ENCODE measurements at regions not wholly inside any gene's neighbourhood (a gene's known extent, or its start where the extent isn't known, plus 50 kb on each side); places are given as distances from the start of the nearest gene placed in this dataset.

DNA sequence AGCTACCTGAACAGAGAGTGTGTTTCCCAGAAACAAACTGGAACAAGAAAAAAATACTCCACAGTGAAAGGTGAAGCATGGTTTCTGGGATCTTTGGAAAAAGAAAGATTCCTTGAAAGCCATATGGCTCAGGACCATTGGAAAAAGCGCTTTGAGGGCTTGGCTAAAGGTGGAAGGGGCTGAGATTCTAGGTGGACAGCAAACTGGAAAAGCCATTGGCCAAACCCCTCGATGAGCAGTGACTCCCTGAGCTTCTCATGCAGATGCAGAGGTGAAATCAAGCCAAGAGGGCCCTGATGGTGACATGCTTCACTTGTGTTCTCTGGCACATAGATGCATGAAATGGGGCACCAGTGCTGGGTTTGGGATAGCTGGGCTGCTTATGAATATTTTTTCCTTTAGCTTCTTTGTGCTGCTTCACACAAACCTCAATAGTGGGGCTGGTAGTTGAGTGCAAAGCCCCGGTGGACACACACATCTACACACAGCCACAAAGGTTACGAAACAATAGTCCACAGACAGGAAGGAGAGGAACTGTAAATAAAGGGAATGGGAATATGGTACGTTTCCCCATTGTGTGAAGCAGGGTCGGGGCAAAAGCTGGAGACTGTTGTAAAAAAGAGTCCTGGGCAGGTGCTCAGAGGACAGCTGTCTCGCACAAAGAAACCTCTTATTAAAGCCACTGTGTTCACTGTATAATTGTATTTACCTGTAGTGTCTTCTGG lies 117.8 kb downstream of the FOXA2 start:
- no peak for DNase-seq (ENCODE audit: low read depth)

DNA sequence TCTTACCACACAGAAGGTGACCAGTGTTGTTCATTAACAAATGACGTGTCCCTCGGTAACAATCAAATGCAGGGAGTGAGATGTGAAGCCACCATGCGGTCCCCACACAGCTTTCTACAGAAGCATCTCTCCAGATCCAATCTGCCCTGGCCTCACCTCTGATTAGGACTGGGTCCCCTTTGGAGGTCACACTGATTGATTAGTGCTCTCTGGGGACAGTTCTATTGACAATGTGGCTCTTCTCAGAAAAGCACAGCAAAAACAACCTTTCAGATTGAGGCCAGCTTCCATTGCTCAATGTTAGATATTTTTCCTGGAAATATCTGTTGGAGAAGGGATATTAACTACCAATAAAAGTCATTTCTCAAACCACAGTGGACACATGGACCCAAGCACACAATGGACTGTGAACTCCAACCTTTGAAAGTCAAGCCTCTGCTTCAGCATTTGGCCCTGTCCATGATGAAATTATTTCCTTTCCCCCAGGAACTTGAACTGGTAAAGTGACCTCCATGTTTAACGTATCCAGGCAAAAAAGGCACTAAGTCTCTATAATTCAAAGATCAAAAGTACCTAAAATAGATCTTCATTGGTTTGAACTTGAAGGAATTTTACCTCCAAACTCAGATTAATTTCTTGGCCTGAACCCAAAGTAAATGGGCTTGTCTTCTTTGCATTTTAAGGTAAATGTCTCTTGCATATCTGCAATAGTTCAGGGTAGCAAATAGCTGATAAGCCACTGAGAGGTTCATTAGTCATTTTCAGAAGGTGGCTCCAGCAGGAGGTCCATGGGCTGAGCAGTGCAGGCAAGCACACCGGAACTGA lies 118.5 kb downstream of the FOXA2 start:
- DNase-seq (ENCODE audit: low read depth) = no peak

DNA sequence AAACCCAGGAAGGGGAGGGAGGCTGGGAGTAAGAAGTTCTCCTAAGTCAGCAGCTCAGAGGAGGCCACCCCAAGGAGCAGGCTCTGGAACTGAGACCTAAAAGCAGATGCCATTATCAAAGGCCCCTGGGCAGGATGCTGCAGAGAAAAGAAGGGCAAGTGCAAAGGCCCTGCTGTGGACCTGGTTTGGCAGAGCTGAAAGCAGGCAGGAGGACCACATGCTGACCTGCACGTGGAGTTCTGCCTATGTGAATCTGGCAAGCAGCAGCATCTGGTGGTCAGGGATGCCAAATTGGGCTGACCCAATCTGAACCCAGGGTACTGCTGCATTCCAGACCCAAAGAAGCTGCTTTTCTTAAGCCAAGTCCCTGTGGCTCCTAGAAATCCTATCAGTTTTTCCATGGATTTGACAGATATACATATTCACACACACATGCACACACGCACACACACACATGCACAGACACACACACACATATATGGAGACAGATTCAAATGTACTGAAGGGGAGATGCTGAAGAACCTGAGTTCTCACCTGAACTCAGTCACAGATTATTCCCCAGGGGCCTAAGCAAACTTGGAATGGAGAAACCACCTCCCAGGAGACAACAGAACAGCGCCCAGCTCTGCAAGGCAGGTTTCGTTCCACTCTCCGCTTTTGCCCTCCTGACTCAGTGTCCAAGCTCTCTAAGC lies 119.9 kb downstream of the FOXA2 start:
- no peak for DNase-seq (ENCODE audit: low read depth)

DNA sequence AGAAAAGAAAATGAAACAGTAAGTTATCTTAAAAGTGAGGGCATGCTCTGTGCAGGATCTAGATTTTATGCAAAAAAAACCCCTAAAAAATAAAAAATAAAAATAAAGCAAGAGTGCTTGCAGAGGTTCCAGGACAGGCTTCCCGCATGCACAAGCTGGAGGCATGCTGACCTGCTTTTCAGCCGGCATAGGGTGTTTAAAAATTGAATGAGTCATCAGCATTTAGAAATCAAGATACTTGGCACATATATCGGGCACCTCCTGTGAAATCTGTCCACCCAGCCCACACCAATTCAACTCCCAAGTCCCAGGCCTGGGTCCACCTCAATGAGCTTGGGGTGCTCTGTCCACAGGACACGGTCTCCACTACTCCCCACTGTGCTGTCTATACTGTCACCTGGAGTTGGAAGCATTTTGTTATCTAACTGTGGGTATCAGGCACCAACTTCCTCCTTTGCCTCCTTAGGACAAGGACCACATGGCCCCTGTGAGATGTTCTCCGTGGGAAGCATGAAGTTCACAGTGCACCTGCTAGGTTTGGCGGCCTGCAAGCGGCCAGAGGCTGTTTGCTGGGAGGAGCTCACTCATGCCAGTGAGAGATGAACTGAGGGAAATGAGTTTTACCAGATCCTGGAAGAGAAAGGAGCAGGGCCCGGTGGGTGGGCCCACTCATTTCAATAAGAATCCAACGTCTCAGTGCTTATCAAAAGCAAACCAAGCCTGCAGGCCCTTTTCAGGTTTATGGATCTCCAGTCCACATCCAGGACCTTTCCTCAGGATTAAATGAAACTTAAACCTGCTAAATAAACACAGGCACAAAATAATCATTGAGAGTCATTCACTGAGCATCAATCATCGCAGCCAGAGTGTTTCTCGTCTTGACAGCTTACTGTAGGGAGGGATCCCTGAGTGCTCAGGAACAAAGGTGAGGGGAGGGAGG lies 121.1 kb downstream of the FOXA2 start:
- DNase-seq (ENCODE audit: low read depth) = no peak

DNA sequence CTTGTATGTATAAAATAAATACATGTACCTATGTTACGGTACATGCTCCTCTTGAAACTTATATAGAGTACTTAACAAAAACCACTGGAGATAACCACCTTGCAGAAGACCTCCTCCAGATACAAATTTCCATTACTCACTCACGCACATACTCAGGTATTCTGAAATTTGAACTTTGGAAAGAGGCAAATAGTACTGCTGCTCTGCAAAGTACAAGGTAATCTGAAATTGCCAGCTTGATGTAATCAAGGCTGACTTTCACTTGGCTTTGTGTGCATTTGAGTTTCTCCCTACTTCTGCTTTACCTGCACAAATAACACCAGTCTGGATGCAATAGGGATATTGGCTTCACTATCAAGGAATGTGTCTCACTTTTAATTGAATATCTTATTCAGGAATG lies 123.6 kb downstream of the FOXA2 start:
- DNase-seq (ENCODE audit: low read depth) = no peak

DNA sequence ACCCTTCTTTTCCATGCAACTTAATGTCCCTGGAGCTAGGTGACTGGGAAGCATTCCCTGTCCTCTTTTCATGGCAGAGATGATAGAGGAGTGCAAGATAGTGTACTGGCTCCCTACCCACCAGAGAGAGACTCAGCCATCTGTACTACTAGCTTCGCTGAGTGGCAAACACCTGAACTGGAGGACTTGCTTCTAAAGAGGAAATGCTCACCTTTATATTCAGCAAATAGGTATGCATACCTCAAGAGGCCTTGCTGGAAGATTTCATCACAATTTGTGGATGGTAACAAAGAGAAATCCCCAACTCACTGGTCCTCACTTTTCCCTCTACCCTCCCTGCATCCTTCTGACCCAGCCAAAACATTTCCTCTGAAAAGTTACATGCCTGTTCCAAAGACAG lies 124.1 kb downstream of the FOXA2 start:
- no peak for DNase-seq (ENCODE audit: low read depth)

DNA sequence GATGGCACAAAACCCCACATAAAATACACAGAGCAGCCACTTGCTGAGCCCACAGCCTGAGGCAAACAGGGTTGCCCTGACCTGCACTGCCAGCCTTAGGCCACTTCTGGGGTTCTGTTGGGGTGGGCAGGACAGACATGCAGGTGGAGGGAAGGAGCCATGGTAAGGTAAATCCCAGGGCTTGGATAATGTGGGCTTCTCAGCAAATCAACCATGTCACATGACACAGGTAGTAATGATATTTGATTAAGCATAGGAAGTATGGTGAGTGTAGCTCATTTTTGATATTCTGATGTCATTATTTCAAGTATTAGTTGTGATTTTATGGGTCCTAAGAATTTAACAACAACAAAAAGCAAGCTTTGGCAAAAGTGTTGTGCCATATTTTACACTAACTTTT lies 124.6 kb downstream of the FOXA2 start:
- no peak for DNase-seq (ENCODE audit: low read depth)

DNA sequence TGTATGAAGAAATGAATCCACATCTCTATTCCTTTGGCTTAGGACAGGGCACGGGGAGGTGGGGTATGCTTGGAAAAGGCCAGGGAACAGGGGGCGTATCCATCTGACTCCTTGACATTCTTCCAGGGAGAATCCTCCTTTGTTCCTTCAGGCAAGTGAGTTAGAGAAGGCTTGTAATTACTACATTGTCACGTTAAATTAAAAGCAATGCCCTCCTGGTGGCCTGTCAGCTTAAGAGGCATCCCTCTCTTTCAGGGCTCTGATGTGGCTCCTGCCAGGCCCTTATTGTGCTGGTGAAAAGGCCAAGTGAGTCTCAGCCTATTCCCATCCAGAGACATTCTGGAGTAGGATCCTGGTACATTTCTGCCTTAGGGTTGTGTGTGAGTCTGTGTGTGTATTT lies 128.3 kb downstream of the FOXA2 start:
- no peak for DNase-seq (ENCODE audit: low read depth)

DNA sequence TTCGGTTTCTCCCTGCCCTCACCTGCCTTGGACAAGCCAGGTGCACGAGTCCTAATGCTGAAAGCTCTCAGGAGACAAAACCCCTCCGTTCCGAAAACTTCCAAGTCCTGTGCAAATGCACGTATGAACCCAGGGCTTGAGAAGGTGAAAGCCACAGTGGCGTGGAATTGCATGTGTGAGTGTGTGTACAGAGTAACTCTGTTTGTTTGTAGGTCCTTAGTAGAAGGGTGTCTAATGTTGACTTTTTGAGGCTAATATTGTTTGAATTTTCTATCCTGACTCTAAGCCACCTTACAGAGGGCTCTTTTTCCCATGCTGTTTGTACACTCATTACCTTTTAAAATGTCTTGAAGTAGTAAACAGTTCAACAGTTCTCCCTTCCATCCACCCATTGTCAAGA lies 129.1 kb downstream of the FOXA2 start:
- no peak for DNase-seq (ENCODE audit: low read depth)

DNA sequence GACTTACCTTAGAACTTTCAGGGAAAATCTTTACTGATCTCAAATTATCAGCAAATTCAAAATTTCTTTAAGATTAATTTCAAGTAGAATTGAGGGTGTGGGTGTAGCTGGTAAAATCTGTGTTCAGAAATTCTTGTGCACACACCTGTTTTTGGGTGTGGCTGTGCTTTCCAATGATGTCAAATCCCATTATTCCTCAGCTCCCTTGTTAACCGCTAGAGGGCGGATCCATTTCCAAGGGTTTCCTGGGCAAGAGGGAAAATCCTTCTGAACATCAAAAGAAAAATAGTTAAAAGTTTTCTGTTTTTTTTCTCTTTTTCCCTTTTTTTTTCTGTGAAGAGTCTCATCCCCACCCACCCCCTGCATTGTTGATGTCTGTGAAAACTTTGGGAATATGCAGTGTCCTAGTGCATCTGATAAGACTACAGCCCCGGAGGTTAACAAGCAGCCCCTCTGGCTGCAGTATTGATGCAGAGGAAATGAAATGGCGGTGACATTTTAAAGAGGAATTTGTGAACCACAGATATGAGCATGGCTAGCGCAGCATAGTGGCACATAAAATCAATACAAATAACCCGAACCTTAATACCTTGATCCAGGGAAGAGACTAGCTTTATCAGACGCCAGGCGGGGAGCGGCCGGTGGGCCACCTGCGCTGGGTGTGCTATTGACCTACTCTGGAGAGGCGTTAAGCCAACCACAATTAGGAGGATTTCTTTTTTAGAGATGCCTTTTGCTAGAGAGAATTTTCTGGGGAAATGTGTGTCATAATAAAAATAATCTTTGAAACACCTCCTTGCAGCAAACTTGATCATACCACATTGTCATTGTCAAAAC lies 130.9 kb downstream of the FOXA2 start:
- DNase-seq (ENCODE audit: low read depth) = no peak

DNA sequence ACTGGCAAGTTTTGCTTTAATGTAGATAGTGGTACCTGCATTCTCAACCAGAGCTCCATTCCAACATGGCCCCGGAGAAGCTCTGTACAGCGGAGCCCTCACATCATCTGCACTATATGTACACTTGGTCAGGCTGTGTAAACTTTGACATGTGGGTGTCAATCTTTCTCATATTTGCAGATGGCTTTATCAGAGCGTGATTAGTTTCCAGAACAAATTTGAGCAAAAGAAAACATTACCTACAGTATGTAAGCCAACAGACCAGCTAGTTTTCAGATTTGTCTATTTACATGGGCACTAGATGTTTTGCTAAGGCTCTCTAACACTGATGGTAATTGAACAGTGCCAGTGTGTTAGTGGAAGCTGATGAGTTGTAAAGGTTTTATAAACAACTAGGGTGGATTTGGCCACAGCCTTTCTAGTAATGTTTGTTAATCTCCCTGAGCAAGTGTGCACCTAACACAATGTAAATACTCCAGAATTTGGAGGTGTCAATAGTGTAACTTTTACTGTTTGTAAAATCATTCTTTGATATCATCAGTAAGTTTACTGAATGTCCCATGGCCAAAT lies 131.8 kb downstream of the FOXA2 start:
- DNase-seq (ENCODE audit: low read depth) = no peak

DNA sequence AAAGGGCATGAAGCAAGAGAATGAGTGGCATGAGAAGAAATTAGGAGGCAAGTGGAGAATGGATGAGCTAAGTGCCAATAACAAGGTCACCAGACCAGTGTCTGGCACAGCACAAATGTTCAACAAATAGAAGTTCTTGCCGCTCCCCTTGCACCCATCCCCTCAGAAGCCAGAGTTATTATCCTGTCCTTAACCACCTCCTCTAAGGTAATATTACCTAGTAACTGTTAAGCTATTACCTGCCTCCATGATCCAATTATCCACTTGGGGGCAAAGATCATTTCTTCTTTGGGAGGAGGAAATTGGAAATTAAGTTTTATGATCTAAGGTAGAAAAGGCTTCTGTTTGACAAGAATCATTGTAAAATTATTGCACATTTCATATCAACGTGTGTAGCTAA lies 133.8 kb downstream of the FOXA2 start:
- no peak for DNase-seq (ENCODE audit: low read depth)

DNA sequence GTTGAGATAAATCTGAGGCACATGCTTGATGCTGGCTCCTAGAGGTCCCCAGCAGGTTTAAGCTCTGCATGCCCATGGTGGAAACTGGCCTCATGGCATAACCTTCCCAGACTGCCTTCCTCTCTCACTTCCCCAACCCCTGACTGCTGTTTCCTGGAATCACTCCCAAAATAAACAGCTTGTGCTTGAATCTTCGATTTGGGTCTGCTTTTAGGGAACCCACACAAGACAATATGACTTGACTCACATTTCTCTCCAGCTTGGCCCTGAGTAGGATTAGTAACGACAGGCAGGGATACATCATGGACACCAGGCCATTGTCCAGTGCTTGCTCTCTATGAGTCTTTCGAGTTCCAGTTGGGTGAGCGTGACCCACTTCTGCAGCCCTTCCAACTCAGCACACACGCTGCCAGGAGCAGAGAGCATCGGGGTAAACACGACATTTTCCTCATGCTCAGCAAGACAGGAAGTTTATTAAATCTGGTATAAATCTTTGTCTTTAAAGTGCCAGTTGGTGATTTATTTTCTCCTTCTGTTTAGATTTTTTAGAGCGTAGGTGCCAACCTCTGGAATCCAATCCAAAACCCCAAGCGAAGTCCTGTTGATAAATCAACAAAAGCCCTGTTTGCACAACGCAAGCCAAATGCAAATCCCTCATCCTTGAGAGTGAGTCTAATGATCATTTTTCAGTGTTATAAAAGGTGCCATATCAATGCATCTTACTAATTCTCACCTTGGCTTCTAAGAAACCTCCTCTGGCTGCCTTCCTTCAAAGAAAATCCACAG lies 135.0 kb downstream of the FOXA2 start:
- no peak for DNase-seq (ENCODE audit: low read depth)

DNA sequence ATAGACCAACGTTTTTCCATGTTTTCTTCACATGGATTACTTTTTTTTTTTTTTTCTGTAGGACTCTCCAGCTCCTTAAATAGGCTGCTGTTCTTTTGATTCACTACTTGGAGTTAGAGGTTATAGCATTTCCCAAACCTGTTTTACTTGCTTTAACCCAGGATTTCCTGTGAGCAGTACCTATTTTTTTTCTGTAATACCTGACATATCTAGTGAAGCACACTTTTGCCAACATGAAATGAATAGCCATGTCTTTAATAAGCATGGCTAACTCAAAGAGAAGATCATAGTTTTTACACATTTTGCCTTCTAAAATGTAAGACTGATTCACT lies 137.0 kb downstream of the FOXA2 start:
- DNase-seq (ENCODE audit: low read depth) = no peak

DNA sequence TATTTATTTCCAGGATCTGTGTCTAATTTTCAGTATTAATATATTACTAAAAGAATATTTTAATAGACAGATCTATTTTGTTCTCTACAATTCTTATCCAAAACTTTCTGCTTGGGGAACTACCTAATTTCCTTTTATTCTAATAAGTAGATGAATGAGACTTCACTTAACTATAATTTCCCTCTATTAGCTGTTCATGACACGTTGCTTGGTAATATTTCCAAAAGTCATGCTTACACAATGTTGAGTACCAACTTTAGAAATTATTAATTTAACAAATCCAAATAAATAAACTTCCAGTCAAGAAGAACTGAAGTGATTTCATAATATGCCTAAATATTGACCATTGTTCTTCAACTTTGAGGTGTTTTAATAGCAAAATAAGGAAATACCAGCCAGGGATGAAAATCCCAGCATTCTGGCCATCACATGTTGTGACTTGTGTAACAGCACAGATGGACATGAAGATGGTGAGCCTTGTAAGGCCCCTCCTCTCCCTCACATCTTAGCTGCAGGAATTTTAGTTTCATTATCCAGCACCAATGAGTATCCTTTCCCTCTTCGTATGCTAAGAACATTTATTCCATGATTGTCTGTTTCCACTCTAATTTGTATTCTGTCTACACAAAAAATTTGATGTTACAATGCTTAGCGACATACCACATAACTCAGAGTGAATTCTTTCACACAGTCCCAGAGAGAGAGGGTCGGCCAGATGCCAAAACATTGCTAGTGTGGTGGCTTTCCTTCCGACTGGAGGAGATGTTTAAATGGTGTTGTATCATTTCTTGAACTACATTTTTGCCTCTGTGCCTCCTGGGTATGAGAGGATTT lies 137.5 kb downstream of the FOXA2 start:
- peak; percentile 6 for DNase-seq (ENCODE audit: low read depth)

DNA sequence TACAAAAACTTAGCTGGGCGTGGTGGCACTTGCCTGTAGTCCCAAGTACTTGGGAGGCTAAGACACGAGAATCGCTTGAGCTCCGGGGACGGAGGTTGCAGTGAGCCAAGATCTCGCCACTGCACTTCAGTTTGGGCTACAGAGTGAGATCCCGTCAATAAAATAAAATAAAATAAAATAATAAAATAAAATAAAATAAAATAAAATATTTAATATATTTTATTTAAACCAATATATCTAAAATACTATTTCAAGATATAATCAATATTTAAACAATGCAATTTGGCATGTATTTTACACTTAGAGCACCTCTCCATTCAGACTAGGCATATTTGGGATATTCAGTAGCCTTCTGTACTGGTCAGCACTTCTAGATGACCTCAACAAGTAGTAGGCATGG lies 142.1 kb downstream of the FOXA2 start:
- DNase-seq (ENCODE audit: low read depth) = no peak

DNA sequence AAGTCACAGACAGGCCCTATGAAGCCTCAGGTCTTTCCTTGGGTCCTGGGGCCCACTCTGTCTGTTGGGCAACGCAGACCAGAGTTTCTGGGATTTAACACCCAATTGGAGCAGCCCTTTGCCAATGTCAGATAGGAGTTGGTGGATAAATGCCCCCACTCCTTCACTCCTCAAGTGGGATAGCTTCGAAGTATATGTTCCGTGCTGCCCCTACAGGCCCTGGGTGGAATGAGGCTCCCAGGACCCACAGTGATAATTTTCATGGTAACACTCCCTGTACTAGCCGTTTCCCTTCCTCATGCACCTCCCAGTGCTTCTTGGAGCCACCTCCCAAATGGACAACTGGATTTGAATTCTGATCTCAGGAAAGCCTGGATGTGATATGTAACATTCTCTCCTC lies 145.4 kb downstream of the FOXA2 start:
- no peak for DNase-seq (ENCODE audit: low read depth)

DNA sequence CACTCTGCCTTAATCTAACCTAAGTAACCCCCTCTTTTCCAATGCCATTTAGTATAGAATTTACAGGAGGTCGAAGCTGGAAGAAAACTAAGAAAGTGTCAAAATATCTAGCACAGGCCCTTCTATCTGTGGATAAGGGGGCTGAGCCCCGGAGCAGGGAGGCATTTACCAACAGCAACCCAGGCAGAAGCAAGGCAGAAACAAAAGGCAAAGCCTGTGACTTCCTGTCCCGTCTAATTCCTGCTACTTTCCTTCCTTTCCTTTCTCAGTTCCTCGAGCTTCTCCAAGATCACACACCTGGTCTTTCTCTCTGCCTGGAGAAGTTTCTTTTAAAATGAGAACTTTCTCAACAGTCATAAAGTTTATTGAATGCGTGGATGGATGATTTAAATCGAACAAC lies 146.0 kb downstream of the FOXA2 start:
- no peak for DNase-seq (ENCODE audit: low read depth)

DNA sequence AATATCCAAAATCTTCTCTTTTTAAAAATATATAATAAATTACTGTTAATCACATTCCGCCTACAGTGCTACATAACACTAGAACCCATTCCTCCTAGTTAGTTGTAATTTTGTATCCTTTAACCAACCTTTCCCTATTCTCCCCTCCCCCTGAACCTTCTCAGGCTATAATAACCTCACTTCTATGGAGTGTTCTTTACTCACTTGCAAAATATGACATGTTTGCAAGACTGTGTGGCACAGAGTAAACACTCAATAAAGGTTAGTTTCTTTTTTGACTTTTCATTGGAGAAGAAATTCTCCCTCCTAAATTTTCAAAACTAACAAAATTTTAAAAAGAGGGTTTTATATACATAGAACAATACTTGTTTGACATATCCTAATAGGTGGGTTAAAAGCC lies 147.0 kb downstream of the FOXA2 start:
- DNase-seq (ENCODE audit: low read depth) = no peak

Measured in stromal cell of bone marrow (primary cell).